ENCODE measurements at regions not wholly inside any gene's neighbourhood (a gene's known extent, or its start where the extent isn't known, plus 50 kb on each side); places are given as distances from the start of the nearest gene placed in this dataset.

DNA sequence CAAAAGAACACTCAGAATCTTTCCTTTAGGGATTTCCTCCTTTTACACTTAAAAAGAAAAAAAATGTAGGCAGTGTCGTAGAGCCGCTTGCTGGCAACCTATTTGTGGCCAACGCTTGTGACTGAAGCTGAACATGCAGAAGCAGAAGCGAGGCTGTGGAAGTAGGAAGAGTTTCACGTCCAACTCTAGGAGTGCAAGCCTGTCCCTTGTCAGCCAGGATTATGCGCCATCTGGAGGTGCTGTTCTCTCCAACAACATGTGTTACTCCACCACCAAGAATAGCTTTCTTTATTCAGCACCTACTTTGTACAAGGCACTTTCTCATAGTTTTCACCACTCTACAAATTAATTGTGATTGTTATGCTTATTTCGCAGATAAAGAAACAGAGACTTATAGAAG, 223.2 kb upstream of the LMCD1 start:
- TF ChIP-seq, protein P1, sequence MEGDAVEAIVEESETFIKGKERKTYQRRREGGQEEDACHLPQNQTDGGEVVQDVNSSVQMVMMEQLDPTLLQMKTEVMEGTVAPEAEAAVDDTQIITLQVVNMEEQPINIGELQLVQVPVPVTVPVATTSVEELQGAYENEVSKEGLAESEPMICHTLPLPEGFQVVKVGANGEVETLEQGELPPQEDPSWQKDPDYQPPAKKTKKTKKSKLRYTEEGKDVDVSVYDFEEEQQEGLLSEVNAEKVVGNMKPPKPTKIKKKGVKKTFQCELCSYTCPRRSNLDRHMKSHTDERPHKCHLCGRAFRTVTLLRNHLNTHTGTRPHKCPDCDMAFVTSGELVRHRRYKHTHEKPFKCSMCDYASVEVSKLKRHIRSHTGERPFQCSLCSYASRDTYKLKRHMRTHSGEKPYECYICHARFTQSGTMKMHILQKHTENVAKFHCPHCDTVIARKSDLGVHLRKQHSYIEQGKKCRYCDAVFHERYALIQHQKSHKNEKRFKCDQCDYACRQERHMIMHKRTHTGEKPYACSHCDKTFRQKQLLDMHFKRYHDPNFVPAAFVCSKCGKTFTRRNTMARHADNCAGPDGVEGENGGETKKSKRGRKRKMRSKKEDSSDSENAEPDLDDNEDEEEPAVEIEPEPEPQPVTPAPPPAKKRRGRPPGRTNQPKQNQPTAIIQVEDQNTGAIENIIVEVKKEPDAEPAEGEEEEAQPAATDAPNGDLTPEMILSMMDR (IDR thresholded peaks at IDR 0.05): no peak
- TF ChIP-seq POLR2A (IDR thresholded peaks at IDR 0.05): no peak
